GM19455 (cell line): ENCODE measurements at regions not wholly inside any gene's neighbourhood (a gene's known extent, or its start where the extent isn't known, plus 50 kb on each side); places are given as distances from the start of the nearest gene placed in this dataset.

Experiments used
- ATAC-seq: cut with Tn5 transposase; IDR thresholded peaks from one replicate; pipeline ENCODE4 v1.9.1; 2021; ENCODE audit not compliant: unreplicated experiment

- ATAC-seq = no peak
Measured at GRCh38 chr1:10848109-10848684, 51.8 kb upstream of the CASZ1 start.

DNA sequence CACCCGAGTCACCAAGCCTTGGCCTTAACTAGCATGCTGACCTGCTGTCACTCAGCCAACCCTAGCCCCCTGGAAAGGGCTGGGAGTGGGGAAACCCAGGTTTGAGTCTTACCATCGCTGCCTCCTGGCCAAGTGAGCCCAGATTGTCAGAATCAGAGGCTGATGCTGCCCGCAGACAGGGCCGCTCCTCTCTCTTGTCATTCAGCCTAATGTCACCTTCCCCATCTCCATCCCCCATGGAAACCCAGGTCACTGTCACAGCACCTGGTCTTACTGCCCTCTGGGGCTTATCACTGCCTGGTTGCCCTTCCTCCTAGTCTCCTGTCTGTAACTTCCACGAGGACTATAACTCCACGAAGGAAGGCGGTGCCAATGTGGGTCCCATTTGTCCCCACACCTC is 53.6 kb upstream of the CASZ1 start:
- no peak for ATAC-seq

DNA sequence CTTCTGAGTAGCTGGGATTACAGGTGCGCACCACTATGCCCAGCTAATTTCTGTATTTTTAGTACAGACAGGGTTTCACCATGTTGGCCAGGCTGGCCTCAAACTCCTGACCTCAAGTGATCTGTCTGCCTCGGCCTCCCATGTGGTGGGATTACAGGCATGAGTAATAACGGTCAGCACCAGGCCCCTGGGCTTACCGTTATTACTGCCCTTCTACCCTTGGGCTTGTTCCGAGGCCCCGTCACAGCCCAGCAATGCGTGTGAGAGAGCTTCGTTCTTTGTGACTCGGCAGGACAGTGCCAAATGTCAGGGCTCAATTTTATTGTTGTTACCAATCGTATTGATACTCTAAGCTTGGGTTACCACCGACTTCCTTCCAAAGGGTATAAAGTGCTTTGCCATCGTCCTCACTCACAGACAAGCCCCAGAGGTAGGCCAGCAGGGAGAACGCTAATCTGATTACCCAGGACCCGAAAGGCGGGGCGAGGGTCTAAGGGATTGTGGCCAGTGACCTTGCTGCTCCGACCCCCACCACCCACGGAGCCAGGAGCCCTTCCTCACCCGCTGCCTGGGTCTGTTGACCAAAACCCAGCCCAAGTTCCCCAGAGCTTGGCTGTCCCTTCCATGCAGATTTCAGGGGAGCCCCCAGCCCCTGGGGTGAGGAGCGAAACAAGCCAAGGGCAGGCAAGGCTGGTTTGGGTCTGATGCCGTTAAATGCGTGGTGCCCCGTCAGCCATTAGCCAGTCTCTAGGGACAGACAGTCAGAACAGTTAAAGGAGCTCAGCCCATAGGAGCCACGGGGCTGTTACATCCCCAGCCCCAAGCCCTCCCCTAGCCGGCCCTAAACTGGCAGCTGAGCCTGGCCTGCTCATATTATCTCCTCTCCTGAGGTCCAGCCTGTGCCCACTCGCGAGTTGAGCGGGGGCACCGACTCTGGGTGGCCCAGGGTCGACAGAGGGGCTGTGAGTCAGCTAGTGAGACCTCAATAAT is 54.9 kb upstream of the CASZ1 start:
- ATAC-seq = no peak

GRCh38 chr1:10852018-10852417 is 55.6 kb upstream of the CASZ1 start:
- no peak for ATAC-seq

GRCh38 chr1:10852486-10852885 is 56.0 kb upstream of the CASZ1 start:
- no peak for ATAC-seq

GRCh38 chr1:10852998-10853520 is 56.6 kb upstream of the CASZ1 start:
- ATAC-seq = no peak

DNA sequence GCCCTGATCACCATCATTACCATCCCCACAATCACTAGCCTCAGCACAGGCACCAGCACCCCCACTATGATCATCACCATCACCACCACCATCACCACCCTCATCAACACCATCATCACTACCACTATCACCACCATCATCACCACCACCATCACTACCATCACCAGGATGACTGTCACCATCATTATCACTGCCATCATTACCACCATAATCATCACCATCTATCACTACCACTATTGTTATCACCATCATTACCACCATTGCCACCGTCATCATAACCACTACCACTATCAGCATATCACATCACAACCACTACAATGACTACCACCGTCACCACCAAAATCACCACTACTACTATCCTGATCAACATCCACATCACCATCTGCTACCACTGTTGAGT is 57.3 kb upstream of the CASZ1 start:
- ATAC-seq = no peak

- ATAC-seq = no peak
Measured at GRCh38 chr1:10854856-10855459, 58.5 kb upstream of the CASZ1 start.

GRCh38 chr1:10856176-10856683 is 59.8 kb upstream of the CASZ1 start:
- no peak for ATAC-seq

DNA sequence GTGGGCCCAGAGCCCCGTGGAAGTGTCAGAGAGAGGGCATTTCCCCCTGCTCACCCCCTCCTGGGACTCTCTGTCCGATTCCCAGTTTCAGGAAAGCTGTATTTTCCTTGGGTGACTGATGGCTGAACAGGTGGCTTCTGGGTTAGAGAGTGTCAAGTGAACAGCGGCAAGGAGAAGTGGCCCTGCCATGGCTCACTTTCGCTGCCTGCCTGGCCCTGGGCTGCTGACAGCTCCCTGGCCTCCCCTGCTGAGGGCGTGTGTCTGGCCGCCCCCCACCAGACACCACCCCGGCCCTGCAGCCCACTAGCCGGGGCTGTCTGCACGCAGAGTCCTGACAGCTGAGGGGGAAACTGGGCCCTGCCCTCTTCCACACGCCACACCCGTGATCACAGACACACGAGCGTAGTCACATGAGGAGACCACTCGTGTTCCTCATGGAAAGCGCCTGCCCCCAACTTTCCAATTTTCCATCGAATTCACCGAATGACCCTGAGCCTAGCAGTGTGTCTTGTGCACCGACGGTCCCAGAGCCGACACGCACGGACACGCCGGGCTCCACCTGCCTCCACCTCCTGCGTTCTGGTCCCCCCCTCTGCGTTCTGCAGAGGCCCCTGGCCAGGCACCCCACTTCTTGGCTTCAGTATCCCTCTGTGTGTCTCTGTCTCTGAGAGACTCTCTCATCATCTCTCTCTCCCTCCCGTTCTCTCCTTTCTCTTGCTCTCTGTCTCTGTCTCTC is 60.6 kb upstream of the CASZ1 start:
- ATAC-seq = no peak

DNA sequence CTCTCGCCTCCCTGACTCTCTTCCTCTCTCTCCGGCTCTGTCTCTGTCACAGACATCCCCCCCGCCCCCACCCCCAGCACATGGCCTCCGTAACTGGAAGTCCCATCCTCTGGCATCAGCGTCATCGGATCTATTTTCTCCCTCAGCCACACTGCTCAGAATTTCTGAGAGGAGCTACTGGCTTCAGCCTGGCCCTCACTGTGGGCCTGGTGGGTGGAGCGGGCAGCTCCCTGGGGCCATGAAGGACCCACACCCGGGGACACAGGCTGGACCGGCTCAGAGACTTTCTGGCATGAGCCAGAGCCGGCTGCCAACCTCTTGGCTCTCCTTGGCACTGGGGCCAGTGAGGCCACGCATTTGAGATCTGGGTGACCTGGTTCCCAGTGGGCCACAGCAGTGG is 61.2 kb upstream of the CASZ1 start:
- no peak for ATAC-seq

GRCh38 chr1:10860218-10860617 is 63.8 kb upstream of the CASZ1 start:
- no peak for ATAC-seq

DNA sequence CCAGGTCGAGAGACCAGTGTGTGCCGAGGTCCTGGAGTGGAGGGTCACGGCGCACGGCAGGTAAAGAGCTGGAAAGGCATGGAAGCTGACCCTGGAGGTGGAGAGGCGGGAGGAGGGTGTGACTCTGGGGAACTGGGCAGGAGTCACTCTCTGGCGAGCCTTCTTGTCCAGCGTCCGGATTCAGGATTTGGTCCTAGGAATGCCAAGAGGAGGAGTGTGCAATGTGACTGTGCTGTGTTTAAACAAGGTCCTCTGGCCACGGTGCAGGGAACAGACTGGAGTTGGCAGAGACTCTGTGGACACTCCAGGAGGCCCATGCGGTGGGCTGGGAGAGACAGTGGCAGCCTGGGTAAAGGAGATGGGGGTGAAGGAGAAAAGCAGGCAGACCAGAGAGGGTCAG is 64.2 kb upstream of the CASZ1 start:
- ATAC-seq = no peak

DNA sequence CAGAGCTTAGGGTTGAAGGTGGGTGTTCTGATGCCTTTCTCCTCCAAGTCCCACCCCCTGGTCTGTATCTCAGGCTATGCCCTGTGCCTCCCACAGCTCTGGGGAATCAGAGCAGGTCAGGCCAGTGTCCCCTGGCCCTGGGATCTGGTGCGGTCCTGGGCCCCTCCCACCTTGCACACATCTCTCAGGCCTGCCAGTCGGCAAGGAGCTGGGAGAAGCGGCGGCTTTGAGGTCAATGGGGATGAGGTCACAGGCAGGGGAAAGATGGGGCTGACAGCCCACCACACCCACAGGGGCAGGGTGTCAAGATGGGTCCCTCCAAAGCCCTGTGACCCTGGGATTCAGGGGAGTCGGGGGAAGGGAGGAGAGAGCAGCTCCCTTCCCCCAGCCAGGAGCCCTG is 65.4 kb upstream of the CASZ1 start:
- ATAC-seq = no peak

GRCh38 chr1:10862743-10863335 is 66.4 kb upstream of the CASZ1 start:
- ATAC-seq = no peak

DNA sequence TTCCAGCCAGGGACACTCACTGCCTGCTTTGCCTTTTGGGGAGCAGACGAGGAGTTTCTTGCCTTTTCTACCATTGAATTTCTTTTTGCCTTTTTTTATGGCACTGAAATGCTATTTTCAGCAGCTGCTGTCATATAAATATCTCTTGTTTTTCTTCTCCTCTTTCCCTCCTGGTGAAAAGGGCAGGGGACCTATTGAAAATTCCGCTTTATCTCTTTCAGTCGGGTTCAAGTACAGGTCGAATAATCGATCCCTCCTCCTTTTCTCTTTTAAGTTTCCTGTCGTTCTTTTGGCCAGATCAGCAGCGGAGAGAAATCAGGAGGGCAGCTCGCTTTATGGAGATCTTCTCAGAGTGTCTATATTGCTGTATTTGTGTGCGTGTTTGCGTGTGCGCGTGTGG is 67.4 kb upstream of the CASZ1 start:
- no peak for ATAC-seq

GRCh38 chr1:10864776-10865175 is 68.3 kb upstream of the CASZ1 start:
- no peak for ATAC-seq

GRCh38 chr1:10865518-10866320 is 69.3 kb upstream of the CASZ1 start:
- ATAC-seq = no peak

DNA sequence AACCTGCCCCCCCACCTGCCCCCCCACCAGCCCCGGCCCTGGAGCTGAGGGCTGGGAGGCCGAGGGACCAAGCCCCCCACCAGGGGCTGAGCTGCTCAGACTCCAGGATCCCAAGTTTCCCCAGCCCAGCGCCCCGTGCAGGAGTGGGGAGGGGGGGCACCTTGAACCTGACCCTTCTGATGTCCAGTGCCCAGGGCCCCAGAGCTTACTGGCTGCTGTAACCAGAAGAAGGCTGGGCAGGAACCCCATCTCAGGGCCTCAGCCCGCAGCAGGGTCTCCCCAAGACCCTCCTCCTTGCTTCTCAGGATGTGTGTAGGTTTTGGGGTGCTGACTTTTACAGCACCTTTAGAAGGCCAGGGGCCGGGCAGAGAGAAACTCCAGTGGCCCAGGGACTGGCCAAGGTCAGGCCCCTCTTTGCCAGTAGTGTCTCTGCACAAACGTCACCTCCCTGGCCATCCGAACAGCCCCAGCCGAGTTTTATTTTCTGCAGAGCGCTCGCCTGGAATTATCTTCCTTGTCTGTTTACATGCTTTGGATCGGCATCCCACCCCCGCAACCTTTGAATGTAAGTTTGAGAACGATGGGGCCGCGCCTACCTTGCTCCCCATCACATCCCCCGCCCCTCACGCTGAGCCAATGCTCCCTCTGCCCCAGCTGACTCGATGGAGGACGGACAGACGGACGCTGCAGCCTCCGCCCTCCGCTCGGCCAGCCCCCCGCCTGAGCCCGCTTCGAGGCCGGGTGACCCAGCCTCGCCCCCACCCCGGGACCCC is 70.1 kb upstream of the CASZ1 start:
- no peak for ATAC-seq
